DMS79 treated with DMSO at 0.1 percent for 48 hours (cell line): ENCODE measurements at regions not wholly inside any gene's neighbourhood (a gene's known extent, or its start where the extent isn't known, plus 50 kb on each side); places are given as distances from the start of the nearest gene placed in this dataset.

Experiments used
- DNase-seq: peaks from one replicate; lab custom pipeline; 2025; lab: John Stamatoyannopoulos, UW

- DNase-seq, result no peak
These were observed 53.1 kb upstream of the BBS5 start for GRCh38 chr2:169426069-169426663.

GRCh38 chr2:169422120-169422519 lies 57.2 kb upstream of the BBS5 start:
- DNase-seq, result no peak

- DNase-seq, result peak; percentile 4
These were observed 53.0 kb upstream of the LRP2 start for GRCh38 chr2:169415233-169415748.
